DLD1 (cell line): ENCODE measurements at regions not wholly inside any gene's neighbourhood (a gene's known extent, or its start where the extent isn't known, plus 50 kb on each side); places are given as distances from the start of the nearest gene placed in this dataset.

Experiments used
- in situ Hi-C: cut with HindIII; loops from 2 replicates; pipeline ENCODE4 v1.10.0; 2017; ENCODE audit warnings: low sequenced_read_pairs

GRCh38 chr3:99242271-99242670, 340.8 kb upstream of the DCBLD2 start:
- in situ Hi-C loops, result no loop called here

DNA sequence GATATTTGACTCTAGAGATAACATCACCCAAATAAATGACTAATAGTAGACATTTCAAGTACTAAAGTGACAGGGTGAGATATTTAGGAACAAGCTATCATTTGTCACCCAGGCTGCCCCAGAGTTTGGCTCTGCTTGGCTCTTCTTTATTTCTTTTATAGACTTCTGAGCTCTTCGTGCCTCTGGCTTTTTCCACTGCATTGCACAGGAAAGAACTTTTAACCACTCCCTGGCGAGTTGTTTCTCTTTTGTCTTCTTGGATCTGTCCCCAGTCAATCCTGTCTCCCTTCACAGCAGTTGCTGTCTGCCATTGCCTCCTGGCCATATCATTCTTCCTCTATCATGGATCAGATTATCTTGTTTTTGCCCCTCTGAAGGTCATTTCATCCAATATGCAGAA, 339.2 kb upstream of the DCBLD2 start:
- in situ Hi-C loops, result no loop called here

GRCh38 chr3:99236576-99236975, 335.1 kb upstream of the DCBLD2 start:
- in situ Hi-C loops, result no loop called here

GRCh38 chr3:99232696-99233095, 331.2 kb upstream of the DCBLD2 start:
- in situ Hi-C loops, result no loop called here

DNA sequence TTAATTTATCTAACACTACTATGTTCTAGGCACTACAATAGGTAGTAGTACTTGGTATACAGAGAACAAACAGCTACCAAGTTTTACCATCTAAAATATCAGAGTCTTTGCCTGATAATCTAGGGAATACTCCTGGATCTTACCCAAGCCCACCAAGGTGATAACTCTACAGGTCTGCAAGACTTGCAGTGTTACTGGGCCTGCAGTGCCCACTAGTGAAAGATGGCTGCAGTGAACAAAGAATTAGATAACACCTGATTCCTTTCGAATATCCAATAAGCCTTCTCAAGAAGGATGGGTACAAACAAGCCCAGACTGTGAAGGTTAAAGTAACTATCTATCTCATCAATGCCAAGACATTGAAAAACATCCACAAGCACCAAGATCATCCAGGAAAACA, 317.0 kb upstream of the DCBLD2 start:
- in situ Hi-C loops, result no loop called here

DNA sequence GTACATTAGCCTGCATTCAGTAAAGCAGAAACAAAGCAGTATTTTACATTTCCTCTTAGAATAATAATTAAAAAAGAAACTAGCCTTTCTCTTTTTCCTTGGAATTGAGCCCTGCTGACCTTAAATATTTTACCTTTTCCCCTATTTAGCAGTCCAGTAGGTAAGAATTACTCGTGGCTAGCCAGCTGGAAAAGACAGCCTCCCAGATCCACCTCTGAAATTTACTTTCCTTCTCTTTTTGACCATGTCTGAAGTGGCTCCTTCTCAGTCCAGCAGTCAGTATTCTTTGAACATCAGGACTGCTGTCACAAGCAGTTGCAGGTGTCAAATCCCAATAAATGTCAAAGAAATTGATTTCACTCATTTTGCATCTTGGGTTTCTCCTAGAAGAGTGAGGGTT, 311.5 kb upstream of the DCBLD2 start:
- in situ Hi-C loops, result no loop called here

DNA sequence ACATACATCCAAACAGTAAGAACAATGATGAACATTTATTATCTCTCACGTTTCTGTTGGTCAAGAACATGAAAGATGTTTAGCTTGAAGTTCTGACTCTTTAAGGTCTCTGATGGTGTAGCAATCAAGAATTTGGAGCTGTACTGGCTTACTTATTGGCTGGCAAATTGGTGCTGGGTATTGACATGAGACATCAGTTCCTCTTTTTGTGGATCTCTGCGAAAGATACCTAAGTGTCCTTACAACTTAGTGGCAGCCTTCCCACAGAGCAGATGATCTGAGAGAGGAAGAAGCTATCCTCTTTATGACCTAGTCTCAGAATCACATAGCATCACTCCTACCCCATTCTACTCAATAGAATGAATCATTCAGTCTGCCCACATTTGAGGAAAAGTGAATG, 309.8 kb upstream of the DCBLD2 start:
- in situ Hi-C loops, result no loop called here

- in situ Hi-C loops, result no loop called here
Measured at GRCh38 chr3:99199021-99199420, 297.5 kb upstream of the DCBLD2 start.

DNA sequence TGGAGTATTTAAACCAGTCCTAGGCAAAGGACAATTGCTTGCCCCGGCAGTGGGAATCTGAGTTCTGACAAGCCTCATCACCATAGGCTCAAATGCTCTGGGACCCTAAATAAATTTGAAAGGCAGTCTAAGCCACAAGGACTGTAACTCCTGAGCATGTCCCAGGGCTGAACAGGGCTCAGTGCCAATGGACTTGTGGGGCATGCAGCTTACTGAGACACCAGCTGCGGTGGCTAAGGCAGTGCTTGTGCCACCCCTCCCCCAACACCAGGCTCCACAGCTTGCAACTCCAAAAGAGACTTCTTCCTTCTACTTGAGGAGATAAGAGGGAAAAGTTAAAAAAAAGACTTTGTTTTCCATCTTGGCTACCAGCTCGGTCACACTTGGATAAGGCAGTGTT, 289.7 kb upstream of the DCBLD2 start:
- in situ Hi-C loops, result no loop called here

- in situ Hi-C loops, result no loop called here
Measured at GRCh38 chr3:99188936-99189335, 287.4 kb upstream of the DCBLD2 start.

- in situ Hi-C loops, result no loop called here
Measured at GRCh38 chr3:99186016-99186415, 284.5 kb upstream of the DCBLD2 start.

DNA sequence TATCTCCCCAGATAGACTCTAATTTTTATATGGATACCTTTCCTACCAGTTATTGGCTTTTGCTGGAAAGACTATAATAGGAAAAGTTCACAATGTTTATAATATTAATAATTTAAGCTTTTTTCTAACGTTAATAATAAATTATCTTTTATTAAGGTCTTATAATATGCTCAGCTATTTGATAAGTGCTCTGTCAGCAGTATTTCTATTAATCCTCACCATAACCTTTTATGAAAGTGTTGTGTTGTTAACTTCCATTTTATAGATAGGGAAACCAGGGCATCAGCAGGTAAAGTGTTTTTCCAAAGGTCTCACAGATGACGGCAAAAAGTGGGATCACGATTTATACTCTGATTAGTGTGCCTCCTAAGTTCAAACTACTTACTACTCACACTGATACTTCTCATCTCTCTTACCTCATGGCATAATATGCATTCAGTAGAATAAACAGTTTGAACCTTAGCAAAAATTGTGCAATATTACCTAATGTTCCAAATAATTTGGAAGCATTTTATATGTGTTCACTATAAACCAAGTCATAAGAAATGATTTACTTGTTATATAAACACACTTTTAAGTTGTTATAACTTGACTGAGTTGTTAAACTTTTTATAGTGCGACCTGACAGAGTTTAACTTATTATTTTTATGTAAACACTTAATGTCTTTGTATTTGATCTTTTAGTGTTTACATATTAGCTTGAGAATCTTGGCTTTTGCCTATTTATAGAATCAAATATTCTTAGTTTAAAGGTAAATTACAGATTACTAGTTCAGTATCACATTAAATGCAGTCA, 274.9 kb upstream of the DCBLD2 start:
- in situ Hi-C loops, result no loop called here

DNA sequence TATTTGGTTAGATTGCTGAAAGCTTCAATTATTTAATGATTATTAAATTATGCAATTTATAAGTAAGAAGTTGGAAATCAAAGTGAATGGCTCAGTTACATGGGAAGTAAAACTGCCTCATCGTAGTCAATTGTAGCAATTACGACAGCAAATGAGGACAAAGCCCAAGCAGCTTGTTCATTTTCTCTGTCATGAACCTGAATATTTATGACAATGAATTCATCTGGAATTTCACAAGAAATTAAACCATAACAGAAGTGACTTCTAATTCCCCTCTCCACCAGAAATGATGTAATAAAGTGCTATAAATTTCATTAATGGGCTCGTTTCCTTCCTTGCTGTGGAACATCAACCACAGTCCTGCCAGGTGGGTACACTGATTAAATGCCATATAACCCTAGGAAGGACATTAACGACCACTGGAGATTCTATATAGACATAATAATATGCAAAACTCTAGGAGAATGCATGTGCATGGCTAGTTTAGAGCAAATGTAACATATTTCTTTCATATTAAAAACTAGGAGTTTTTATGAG, 273.8 kb upstream of the DCBLD2 start:
- in situ Hi-C loops, result no loop called here

DNA sequence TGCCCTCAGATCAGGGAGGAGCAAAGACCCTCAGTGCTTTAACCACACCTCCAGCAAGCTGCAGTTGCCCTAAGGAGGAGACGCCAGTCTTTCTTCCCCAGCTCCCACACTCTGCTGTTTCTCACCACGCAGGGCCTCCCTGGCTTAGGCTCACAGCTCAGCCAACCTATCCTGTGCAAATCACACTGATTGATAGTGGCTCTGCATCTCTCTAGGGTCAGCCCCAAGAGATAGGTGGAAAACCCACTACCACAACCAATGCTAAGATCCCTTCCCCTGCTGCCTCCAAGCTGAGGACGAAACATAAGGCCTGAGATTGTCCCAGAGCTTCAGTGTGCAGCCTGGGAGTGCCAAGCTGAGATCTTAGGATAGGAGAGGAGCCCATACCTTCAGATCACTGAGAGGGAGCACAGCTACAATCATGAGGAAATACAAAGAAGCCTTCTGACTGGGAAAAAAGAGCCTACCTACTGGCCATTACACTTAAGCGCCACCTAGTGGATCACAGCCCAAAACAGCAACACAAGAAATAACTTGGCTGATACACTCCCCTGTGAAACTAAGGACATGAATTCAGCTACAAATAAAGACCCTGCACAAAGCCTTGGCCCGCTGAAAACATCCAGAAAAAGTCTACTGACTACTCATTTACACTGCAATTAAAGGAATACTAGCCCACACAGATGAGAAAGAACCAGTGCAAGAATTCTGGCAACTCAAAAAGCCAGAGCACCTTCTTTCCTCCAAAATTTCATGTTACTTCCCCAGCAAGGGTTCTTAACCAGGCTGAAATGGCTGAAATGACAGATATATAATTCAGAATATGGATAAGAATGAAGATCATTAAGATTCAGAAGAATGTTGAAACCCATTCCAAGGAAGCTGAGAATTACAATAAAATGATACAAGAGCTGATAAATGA, 271.5 kb upstream of the DCBLD2 start:
- in situ Hi-C loops, result no loop called here

DNA sequence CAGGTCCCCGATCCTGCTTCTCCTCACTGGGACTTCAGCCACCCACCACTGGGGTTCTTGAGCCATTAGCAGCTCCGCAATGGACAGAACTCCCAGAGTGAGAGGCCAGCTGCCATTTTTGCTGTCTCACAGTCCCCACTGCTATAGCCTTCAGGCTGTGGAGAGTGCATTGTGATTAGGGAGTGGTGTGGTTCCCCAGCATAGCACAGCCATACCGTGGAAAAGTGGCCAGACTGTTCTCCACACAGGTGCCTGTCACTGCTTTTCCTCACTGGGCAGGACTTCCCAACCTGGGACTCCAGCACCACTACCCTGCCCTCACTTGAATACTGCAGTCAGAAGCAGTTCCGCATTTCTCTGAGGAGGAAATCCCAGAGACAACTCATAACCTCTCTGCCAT, 270.3 kb upstream of the DCBLD2 start:
- in situ Hi-C loops, result no loop called here

GRCh38 chr3:99170867-99171517, 269.5 kb upstream of the DCBLD2 start:
- in situ Hi-C loops, result no loop called here

DNA sequence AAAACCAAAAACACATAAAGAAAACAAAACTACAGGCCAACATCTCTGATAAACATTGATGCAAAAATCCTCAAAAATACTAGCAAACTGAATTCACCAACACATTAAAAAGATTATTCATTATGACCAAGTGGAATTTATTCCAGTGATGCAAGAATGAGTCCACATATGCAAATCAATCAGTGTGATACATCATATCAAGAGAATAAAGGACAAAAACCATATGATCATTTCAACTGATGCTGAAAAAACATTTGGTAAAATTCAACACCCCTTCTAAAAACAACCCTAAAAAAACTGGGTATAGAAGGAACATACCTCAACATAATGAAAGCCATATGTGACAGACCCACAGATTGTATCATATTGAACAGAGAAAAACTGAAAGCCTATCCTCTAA, 265.6 kb upstream of the DCBLD2 start:
- in situ Hi-C loops, result no loop called here

DNA sequence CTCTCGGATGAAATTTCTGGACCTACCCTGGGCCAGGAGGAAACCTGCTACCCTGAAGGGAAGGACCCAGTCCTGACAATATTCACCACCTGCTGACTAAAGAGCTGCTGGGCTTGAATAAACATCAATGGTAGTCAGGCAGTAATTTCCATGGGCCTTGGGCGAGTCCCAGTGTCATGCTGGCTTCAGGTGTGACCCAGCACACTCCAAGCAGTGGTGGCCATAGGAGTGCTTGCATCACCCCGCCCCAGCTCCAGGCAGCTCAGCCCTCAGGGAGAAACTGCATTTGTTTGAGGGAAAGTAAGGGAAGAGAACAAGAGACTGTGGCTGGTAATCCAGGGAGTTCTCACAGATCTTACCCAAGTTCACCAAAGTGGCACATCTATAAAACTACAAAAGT, 261.8 kb upstream of the DCBLD2 start:
- in situ Hi-C loops, result no loop called here

GRCh38 chr3:99159220-99159762, 257.8 kb upstream of the DCBLD2 start:
- in situ Hi-C loops, result no loop called here

GRCh38 chr3:99145031-99145430, 243.5 kb upstream of the DCBLD2 start:
- in situ Hi-C loops, result no loop called here

- in situ Hi-C loops, result no loop called here
Measured at GRCh38 chr3:99143493-99143892, 242.0 kb upstream of the DCBLD2 start.
